DND-41 (cell line): ENCODE measurements at regions not wholly inside any gene's neighbourhood (a gene's known extent, or its start where the extent isn't known, plus 50 kb on each side); places are given as distances from the start of the nearest gene placed in this dataset.

ENCODE experiments used
- ATAC-seq: fragments of 200-7000 bp; cut with Tn5 transposase; 3 replicates; pipeline ENCODE4 v1.9.1; 2021; ENCODE audit warnings: low read depth; ENCODE audit not compliant: insufficient read depth
- DNase-seq: peaks from one replicate; pipeline ENCODE4 v3.0.0-alpha.2; 2020
- H2AFZ ChIP-seq: 2 replicates; pipeline ENCODE4 v1.6.0; 2012; ENCODE audit warnings: low read depth, low read length
- H3K27ac ChIP-seq: 2 replicates; pipeline ENCODE4 v1.5.1; 2012; ENCODE audit warnings: low read length, inconsistent platforms
- H3K27me3 ChIP-seq: fragments of 200-600 bp; sonication (generic); 2 replicates; pipeline ENCODE4 v1.6.0; 2012; ENCODE audit warnings: low read length, mild to moderate bottlenecking, inconsistent platforms; ENCODE audit not compliant: insufficient read depth, poor library complexity
- H3K36me3 ChIP-seq: 2 replicates; pipeline ENCODE4 v1.5.1; 2012; ENCODE audit warnings: low read length, inconsistent platforms; ENCODE audit not compliant: insufficient read depth
- H3K4me1 ChIP-seq: 2 replicates; pipeline ENCODE4 v1.5.1; 2012; ENCODE audit warnings: mild to moderate bottlenecking, low read length; ENCODE audit not compliant: insufficient read depth
- H3K4me2 ChIP-seq: 2 replicates; pipeline ENCODE4 v1.6.0; 2012; ENCODE audit warnings: mild to moderate bottlenecking, moderate library complexity, low read length, inconsistent platforms; ENCODE audit not compliant: insufficient read depth
- H3K4me3 ChIP-seq, 2 experiments: fragments of 200-600 bp in 1 of 2; shearing (Covaris generic) in 1 of 2; 2 replicates each; pipeline ENCODE4 v1.5.1; 2012 to 2016; ENCODE audit warnings: inconsistent platforms in 2 of 2, low read length in 2 of 2, mild to moderate bottlenecking in 2 of 2, low read depth in 1 of 2, moderate library complexity in 1 of 2
- H3K79me2 ChIP-seq: 2 replicates; pipeline ENCODE4 v1.6.0; 2012; ENCODE audit warnings: low read length, inconsistent platforms; ENCODE audit not compliant: insufficient read depth
- H3K9ac ChIP-seq: 2 replicates; pipeline ENCODE4 v1.6.0; 2012; ENCODE audit warnings: low read depth, mild to moderate bottlenecking, inconsistent platforms, low read length, moderate library complexity
- H3K9me3 ChIP-seq: 2 replicates; pipeline ENCODE4 v1.5.1; 2012; ENCODE audit warnings: low read length, moderate library complexity, mild to moderate bottlenecking, inconsistent platforms; ENCODE audit not compliant: insufficient read depth, severe bottlenecking
- H4K20me1 ChIP-seq: 2 replicates; pipeline ENCODE4 v1.6.0; 2012; ENCODE audit warnings: low read length; ENCODE audit not compliant: insufficient read depth
- EZH2 ChIP-seq: IDR thresholded peaks from 3 replicates; pipeline ENCODE4 v1.6.1; 2012; ENCODE audit warnings: borderline replicate concordance, low read depth, mild to moderate bottlenecking, moderate library complexity, low read length, inconsistent platforms; ENCODE audit not compliant: severe bottlenecking
- TF ChIP-seq, protein P1 (sequence below): IDR thresholded peaks from 2 replicates; pipeline ENCODE4 v1.5.1; 2012; ENCODE audit warnings: borderline replicate concordance, low read length, moderate library complexity, mild to moderate bottlenecking; ENCODE audit not compliant: poor library complexity, severe bottlenecking; ENCODE audit errors: extremely low read depth

DNA sequence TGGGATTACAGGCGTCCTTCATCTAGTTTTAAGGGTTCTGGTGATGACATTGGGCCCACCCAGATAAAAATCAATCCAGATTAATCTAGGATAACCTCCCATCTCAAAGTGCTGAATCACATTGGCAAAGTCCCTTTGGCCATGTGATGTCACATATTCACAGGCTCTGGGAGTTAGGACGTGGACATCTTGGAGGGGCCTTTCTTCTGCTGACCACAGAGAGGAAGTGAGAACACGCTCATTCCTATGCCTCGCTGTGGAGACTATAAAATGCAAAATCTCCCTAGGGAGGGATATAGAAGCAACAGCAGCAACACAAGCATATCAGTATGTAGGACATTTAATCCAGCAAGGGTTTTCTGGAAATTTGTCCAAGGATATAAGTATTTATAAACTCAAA, 266.0 kb upstream of the PITRM1 start:
- H3K27me3 ChIP-seq = no peaks in the 10 kb centered on the region
- no peak overlapping the region for H3K4me2 ChIP-seq

DNA sequence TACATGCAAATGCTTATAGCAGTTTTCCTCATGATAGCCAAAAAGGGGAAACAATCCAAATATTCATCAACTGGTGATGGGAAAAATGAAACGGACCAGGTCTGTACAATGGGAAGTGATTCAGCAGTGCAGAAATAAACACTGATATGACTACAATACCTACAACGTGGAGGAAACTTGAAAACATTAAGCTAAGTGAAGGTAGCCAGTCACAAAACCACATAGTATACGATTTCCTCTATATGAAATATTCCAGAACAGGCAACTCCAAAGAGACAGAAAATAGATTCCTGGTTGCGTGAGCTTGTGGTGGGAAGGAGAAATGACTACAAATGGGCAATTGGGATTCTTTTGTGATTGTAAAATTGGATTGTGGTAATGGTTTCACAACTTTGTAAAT, 263.1 kb upstream of the PITRM1 start:
- H3K79me2 ChIP-seq = no peaks in the 10 kb centered on the region
- H3K4me3 ChIP-seq = no peak overlapping the region
- no peak overlapping the region for H2AFZ ChIP-seq
- no peak overlapping the region for H3K4me2 ChIP-seq
- DNase-seq = no peak
- H3K4me1 ChIP-seq = peaks cover 3% of the 10 kb centered on the region; the same call in 1 of the 2 replicates
- H3K27me3 ChIP-seq = no peaks in the 10 kb centered on the region
- no peaks in the 10 kb centered on the region for H3K36me3 ChIP-seq
- H3K27ac ChIP-seq = no peak overlapping the region
- no peaks in the 10 kb centered on the region for H4K20me1 ChIP-seq
- no peak for ATAC-seq
- no peak overlapping the region for H3K9ac ChIP-seq
- TF ChIP-seq, protein P1, sequence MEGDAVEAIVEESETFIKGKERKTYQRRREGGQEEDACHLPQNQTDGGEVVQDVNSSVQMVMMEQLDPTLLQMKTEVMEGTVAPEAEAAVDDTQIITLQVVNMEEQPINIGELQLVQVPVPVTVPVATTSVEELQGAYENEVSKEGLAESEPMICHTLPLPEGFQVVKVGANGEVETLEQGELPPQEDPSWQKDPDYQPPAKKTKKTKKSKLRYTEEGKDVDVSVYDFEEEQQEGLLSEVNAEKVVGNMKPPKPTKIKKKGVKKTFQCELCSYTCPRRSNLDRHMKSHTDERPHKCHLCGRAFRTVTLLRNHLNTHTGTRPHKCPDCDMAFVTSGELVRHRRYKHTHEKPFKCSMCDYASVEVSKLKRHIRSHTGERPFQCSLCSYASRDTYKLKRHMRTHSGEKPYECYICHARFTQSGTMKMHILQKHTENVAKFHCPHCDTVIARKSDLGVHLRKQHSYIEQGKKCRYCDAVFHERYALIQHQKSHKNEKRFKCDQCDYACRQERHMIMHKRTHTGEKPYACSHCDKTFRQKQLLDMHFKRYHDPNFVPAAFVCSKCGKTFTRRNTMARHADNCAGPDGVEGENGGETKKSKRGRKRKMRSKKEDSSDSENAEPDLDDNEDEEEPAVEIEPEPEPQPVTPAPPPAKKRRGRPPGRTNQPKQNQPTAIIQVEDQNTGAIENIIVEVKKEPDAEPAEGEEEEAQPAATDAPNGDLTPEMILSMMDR = no peak
- TF ChIP-seq EZH2 = no peak
- peaks cover 9% of the 10 kb centered on the region for H3K9me3 ChIP-seq

More for the DNA sequence above, 266.0 kb upstream of the PITRM1 start:
- Histone ChIP-seq H3K4me3 (no peak overlapping the region), H3K9ac (no peak overlapping the region), H4K20me1 (no peaks in the 10 kb centered on the region), H3K79me2 (no peaks in the 10 kb centered on the region), H3K4me1 (peaks cover 3% of the 10 kb centered on the region; the same call in 1 of the 2 replicates), H3K36me3 (no peaks in the 10 kb centered on the region), H3K27ac (no peak overlapping the region), H2AFZ (no peak overlapping the region), H3K9me3 (peaks cover 3% of the 10 kb centered on the region)
- no peak for ATAC-seq
- no peak for DNase-seq
- no peak for TF ChIP-seq EZH2
- TF ChIP-seq, protein P1 = no peak

DNA sequence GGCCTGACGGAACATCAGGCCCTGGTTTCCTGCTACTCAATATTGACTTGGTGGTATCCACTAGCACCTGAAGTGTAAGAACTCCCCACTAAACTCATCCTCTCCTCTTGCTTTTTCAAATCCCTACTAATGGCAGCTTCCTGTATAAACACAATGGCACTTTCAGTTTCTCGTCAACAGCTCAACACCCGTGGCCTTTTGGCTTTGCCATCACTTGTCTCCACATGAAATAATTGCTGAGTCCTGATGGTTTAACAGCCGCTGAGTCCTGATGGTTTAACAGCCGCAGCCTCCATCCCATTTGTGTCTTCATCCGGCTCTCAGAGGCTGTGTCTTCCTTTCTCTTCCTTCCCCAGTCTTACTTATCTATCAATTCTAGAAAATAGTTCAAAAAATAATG, 261.4 kb upstream of the PITRM1 start:
- Histone ChIP-seq H3K79me2 (no peaks in the 10 kb centered on the region), H3K36me3 (no peaks in the 10 kb centered on the region), H3K27ac (no peak overlapping the region), H3K9me3 (peaks cover 9% of the 10 kb centered on the region), H2AFZ (no peak overlapping the region; the same call in 1 of the 2 replicates), H3K4me2 (no peak overlapping the region), H3K4me3 (no peak overlapping the region), H3K9ac (no peak overlapping the region), H4K20me1 (no peaks in the 10 kb centered on the region), H3K27me3 (no peaks in the 10 kb centered on the region), H3K4me1 (peaks cover 3% of the 10 kb centered on the region; the same call in 1 of the 2 replicates)
- ATAC-seq (no peak), DNase-seq (no peak)
- TF ChIP-seq, protein P1 = no peak
- no peak for TF ChIP-seq EZH2

DNA sequence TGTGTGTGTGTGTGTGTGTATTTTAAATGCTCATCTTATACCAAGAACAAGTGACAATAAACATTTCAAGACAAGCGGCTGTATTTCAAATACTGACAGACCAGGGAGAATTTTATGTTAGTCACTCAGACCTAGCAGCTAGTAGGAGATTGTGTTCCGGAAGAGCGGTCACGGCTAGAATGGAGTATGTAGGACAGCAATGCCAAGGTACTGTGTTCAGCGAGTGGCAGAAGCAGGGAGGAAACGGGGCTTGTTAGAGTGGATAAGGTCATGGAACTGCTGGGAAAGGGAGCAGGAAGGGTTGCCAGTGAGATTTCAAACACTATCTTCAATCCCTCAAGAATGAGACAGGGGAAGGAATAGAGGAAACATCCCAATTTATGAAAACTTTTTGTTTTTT, 260.5 kb upstream of the PITRM1 start:
- Histone ChIP-seq H3K79me2 (no peaks in the 10 kb centered on the region), H4K20me1 (no peaks in the 10 kb centered on the region), H3K4me1 (peaks cover 3% of the 10 kb centered on the region; the same call in 1 of the 2 replicates), H3K4me3 (no peak overlapping the region), H3K36me3 (no peaks in the 10 kb centered on the region), H3K27ac (no peak overlapping the region), H3K9ac (no peak overlapping the region), H3K9me3 (peaks cover 8% of the 10 kb centered on the region), H2AFZ (no peak overlapping the region), H3K4me2 (no peak overlapping the region), H3K27me3 (no peaks in the 10 kb centered on the region)
- TF ChIP-seq, protein P1 = no peak
- TF ChIP-seq EZH2 = no peak
- DNase-seq (no peak), ATAC-seq (no peak)
